ENCODE measurements at regions not wholly inside any gene's neighbourhood (a gene's known extent, or its start where the extent isn't known, plus 50 kb on each side); places are given as distances from the start of the nearest gene placed in this dataset.

DNA sequence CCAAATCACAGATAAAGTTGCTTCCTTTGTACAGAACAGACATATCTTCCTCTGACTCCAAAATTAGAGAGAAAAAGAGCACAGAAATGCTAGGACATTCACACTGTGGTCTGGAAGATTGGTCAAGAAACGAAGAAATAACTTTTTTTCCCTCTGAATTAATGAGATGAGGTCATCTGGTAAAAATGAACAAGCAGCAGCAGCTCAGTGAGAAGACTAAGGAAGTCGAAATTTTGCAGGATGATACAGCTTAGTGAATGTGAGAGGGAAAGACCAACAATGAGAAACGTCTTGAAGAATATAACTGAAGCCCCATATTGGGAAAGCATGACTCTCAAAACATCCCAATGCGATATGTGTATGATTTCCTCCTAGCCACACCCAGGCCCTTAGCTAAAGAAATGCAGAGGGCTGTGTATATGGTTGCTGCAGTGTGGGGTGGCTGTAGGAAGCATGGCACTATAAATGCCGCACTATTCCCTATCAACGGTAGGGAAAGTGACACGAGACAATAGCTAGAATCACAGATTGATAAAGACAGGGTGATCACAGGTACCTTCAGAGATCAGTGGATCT, 208.6 kb downstream of the VEGFC start:
- TF ChIP-seq, protein P1, sequence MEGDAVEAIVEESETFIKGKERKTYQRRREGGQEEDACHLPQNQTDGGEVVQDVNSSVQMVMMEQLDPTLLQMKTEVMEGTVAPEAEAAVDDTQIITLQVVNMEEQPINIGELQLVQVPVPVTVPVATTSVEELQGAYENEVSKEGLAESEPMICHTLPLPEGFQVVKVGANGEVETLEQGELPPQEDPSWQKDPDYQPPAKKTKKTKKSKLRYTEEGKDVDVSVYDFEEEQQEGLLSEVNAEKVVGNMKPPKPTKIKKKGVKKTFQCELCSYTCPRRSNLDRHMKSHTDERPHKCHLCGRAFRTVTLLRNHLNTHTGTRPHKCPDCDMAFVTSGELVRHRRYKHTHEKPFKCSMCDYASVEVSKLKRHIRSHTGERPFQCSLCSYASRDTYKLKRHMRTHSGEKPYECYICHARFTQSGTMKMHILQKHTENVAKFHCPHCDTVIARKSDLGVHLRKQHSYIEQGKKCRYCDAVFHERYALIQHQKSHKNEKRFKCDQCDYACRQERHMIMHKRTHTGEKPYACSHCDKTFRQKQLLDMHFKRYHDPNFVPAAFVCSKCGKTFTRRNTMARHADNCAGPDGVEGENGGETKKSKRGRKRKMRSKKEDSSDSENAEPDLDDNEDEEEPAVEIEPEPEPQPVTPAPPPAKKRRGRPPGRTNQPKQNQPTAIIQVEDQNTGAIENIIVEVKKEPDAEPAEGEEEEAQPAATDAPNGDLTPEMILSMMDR (IDR thresholded peaks at IDR 0.05 in 2 of 3, conservative IDR thresholded peaks at IDR 0.05 in 1 of 3; ENCODE audit: borderline replicate concordance in 1 of 3, insufficient read depth in 1 of 3, low read depth in 2 of 3, low read length in 2 of 3): no peak
- TF ChIP-seq ZNF274 (IDR thresholded peaks at IDR 0.05; ENCODE audit: low read depth, low read length) (no peak), FOSL1 (IDR thresholded peaks at IDR 0.05; ENCODE audit: low read depth) (no peak), EZH2 (IDR thresholded peaks at IDR 0.05) (no peak), POLR2A (IDR thresholded peaks at IDR 0.05; ENCODE audit: borderline replicate concordance, extremely low read depth, insufficient read depth, insufficient read length) (no peak), EZH2phosphoT487 (IDR thresholded peaks at IDR 0.05; ENCODE audit: borderline replicate concordance) (no peak), POLR2AphosphoS5 (IDR thresholded peaks at IDR 0.05; ENCODE audit: low read depth, low read length) (no peak), EGR1 (IDR thresholded peaks at IDR 0.05; ENCODE audit: low read depth) (no peak), SIN3A (IDR thresholded peaks at IDR 0.05; ENCODE audit: low read depth) (no peak), TCF7L2 (IDR thresholded peaks at IDR 0.05; ENCODE audit: borderline replicate concordance, extremely low read depth, insufficient read depth, insufficient read length) (no peak)
- TF ChIP-seq, protein P2, sequence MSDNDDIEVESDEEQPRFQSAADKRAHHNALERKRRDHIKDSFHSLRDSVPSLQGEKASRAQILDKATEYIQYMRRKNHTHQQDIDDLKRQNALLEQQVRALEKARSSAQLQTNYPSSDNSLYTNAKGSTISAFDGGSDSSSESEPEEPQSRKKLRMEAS (IDR thresholded peaks at IDR 0.05): no peak
- TF ChIP-seq, protein P3, sequence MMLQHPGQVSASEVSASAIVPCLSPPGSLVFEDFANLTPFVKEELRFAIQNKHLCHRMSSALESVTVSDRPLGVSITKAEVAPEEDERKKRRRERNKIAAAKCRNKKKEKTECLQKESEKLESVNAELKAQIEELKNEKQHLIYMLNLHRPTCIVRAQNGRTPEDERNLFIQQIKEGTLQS (IDR thresholded peaks at IDR 0.05): no peak
- TF ChIP-seq, protein P4, sequence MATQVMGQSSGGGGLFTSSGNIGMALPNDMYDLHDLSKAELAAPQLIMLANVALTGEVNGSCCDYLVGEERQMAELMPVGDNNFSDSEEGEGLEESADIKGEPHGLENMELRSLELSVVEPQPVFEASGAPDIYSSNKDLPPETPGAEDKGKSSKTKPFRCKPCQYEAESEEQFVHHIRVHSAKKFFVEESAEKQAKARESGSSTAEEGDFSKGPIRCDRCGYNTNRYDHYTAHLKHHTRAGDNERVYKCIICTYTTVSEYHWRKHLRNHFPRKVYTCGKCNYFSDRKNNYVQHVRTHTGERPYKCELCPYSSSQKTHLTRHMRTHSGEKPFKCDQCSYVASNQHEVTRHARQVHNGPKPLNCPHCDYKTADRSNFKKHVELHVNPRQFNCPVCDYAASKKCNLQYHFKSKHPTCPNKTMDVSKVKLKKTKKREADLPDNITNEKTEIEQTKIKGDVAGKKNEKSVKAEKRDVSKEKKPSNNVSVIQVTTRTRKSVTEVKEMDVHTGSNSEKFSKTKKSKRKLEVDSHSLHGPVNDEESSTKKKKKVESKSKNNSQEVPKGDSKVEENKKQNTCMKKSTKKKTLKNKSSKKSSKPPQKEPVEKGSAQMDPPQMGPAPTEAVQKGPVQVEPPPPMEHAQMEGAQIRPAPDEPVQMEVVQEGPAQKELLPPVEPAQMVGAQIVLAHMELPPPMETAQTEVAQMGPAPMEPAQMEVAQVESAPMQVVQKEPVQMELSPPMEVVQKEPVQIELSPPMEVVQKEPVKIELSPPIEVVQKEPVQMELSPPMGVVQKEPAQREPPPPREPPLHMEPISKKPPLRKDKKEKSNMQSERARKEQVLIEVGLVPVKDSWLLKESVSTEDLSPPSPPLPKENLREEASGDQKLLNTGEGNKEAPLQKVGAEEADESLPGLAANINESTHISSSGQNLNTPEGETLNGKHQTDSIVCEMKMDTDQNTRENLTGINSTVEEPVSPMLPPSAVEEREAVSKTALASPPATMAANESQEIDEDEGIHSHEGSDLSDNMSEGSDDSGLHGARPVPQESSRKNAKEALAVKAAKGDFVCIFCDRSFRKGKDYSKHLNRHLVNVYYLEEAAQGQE (IDR thresholded peaks at IDR 0.05; ENCODE audit: low read depth): no peak
